ENCODE measurements at regions not wholly inside any gene's neighbourhood (a gene's known extent, or its start where the extent isn't known, plus 50 kb on each side); places are given as distances from the start of the nearest gene placed in this dataset.

DNA sequence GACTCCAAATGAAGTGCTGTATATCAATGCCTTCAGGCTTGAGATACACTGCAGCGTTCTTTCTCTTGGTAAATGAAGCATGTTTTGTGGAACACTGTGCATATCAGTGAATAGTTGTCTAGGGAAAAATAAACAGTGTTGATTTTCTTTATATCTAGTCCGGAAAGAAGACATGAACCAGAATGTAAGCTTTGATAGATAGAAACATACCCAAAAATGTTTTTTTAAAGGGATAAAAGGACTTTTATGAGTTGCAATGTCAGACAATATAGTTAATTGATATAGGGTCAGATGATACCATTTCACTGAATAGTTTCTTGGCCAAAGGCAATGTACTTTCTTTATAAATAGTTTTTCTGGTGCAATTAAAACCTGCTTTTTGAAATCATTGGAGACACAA lies 1037.8 kb downstream of the OTOL1 start:
- 80% methylated on average over 2 of the region's 2 CpGs for WGBS
- DNase-seq (ENCODE audit: low read depth in 6 of 9, low spot score in 9 of 9) = no peak
- Histone ChIP-seq H3K27me3 (ENCODE audit: control insufficient read depth in 2 of 2, insufficient read depth in 1 of 2, low read length in 1 of 2) (no peaks in the 10 kb centered on the region), H3K4me1 (ENCODE audit: control insufficient read depth in 2 of 2, insufficient read depth in 2 of 2, low read length in 2 of 2) (no peaks in the 10 kb centered on the region), H3K9me3 (ENCODE audit: control insufficient read depth in 2 of 2, insufficient read depth in 1 of 2, low read length in 1 of 2) (no peaks in the 10 kb centered on the region), H3K4me3 (ENCODE audit: low read length in 2 of 2) (no peak overlapping the region), H3K36me3 (ENCODE audit: control insufficient read depth in 2 of 2, insufficient read depth in 2 of 2, low read length in 1 of 2) (no peaks in the 10 kb centered on the region), H3K27ac (ENCODE audit: low read depth in 1 of 2, low read length in 1 of 2) (no peak overlapping the region)

DNA sequence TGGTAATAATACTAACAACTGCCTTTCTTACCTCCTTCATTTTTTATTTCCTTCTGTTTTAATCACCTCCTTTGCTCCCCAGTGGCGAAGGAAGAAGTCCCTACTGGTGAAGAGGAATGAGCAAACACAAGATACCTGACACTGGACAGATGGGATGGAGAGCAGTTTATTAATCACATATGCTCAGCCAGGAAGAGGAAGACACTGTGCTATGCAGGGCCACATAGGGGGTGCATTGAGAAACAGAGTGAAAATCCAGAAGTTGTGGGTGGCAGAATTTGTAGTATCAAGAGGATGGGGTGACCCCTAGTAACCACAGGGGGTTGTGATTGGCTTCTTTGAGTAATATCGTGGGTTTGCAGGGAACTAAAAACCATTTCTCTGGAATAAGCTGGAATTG lies 1041.9 kb downstream of the OTOL1 start:
- H3K4me1 ChIP-seq (ENCODE audit: control insufficient read depth in 2 of 2, insufficient read depth in 2 of 2, low read length in 2 of 2) = no peaks in the 10 kb centered on the region
- H3K9me3 ChIP-seq (ENCODE audit: control insufficient read depth in 2 of 2, insufficient read depth in 1 of 2, low read length in 1 of 2) = no peaks in the 10 kb centered on the region
- DNase-seq (ENCODE audit: low read depth in 6 of 9, low spot score in 9 of 9) = no peak
- no peaks in the 10 kb centered on the region for H3K27me3 ChIP-seq (ENCODE audit: control insufficient read depth in 2 of 2, insufficient read depth in 1 of 2, low read length in 1 of 2)
- 71% methylated on average over 2 of the region's 2 CpGs for WGBS
- no peak overlapping the region for H3K4me3 ChIP-seq (ENCODE audit: low read length in 2 of 2)
- H3K36me3 ChIP-seq (ENCODE audit: control insufficient read depth in 2 of 2, insufficient read depth in 2 of 2, low read length in 1 of 2) = no peaks in the 10 kb centered on the region
- no peak overlapping the region for H3K27ac ChIP-seq (ENCODE audit: low read depth in 1 of 2, low read length in 1 of 2)

DNA sequence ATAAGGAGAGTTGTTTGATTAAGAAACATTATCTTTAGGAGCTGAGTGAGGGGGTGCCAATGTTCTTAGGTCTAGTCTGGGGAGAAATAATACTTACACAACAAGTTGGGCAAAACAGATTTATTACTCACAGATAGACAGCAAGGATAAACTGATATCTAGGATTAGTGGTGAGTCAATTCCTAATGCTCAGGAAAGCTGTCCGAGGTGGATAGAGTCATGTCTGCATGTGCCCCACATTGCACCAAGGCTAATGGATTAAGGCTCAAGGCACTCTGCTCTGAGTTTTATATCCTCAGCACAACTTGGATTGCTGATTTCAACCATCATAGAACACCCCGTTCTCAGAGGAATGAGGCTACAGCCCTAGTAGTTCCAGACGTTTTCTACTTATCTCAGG lies 1042.3 kb downstream of the OTOL1 start:
- no peaks in the 10 kb centered on the region for H3K36me3 ChIP-seq (ENCODE audit: control insufficient read depth in 2 of 2, insufficient read depth in 2 of 2, low read length in 1 of 2)
- H3K9me3 ChIP-seq (ENCODE audit: control insufficient read depth in 2 of 2, insufficient read depth in 1 of 2, low read length in 1 of 2) = no peaks in the 10 kb centered on the region
- no peak overlapping the region for H3K27ac ChIP-seq (ENCODE audit: low read depth in 1 of 2, low read length in 1 of 2)
- WGBS = 93% methylated on average over 3 of the region's 3 CpGs
- DNase-seq (ENCODE audit: low read depth in 6 of 9, low spot score in 9 of 9) = no peak
- H3K4me3 ChIP-seq (ENCODE audit: low read length in 2 of 2) = no peak overlapping the region
- H3K4me1 ChIP-seq (ENCODE audit: control insufficient read depth in 2 of 2, insufficient read depth in 2 of 2, low read length in 2 of 2) = no peaks in the 10 kb centered on the region
- H3K27me3 ChIP-seq (ENCODE audit: control insufficient read depth in 2 of 2, insufficient read depth in 1 of 2, low read length in 1 of 2) = no peaks in the 10 kb centered on the region

DNA sequence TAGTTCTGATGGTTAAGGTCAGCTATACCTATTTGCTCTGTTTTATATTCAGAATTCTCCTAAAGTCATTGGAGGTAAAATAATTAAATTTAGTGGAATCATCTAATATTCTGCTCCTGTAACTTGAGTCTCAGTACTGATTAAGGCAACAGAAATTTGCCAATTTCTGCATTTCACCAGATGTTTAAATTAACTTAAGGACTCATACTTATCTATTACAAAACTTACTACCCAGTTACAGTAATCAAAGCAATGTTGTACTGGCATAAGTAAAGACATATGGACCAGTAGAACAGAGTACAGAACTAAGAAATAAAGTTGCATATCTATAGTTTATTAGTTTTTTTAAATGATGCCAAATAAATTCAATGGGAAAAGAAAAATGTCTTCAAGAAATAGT lies 1043.8 kb downstream of the OTOL1 start:
- no peaks in the 10 kb centered on the region for H3K4me1 ChIP-seq (ENCODE audit: control insufficient read depth in 2 of 2, insufficient read depth in 2 of 2, low read length in 2 of 2)
- H3K27me3 ChIP-seq (ENCODE audit: control insufficient read depth in 2 of 2, insufficient read depth in 1 of 2, low read length in 1 of 2) = no peaks in the 10 kb centered on the region
- DNase-seq (ENCODE audit: low read depth in 6 of 9, low spot score in 9 of 9) = no peak
- no peaks in the 10 kb centered on the region for H3K9me3 ChIP-seq (ENCODE audit: control insufficient read depth in 2 of 2, insufficient read depth in 1 of 2, low read length in 1 of 2)
- no peak overlapping the region for H3K27ac ChIP-seq (ENCODE audit: low read depth in 1 of 2, low read length in 1 of 2)
- H3K4me3 ChIP-seq (ENCODE audit: low read length in 2 of 2) = no peak overlapping the region
- no peaks in the 10 kb centered on the region for H3K36me3 ChIP-seq (ENCODE audit: control insufficient read depth in 2 of 2, insufficient read depth in 2 of 2, low read length in 1 of 2)

DNA sequence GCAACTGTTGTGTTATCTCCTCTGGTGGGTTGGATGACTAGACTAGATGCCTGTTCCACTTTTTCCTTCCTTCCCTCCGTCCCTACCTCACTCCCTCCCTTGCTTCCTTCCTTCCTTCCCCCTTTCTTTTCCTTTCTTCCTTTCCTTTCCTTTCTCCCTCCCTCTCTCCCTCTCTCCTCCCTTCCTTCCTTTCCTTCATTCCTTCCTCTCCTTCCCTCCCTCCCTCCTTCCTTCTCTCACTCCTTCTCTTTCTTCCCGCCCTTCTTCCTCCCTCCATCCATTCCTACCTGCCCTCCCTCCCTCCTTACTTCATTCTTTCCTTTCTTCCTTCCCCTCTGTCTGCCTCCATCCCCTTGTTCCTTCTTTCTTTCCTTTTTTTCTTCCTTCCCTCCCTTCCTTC lies 1045.3 kb downstream of the OTOL1 start:
- no peaks in the 10 kb centered on the region for H3K27me3 ChIP-seq (ENCODE audit: control insufficient read depth in 2 of 2, insufficient read depth in 1 of 2, low read length in 1 of 2)
- H3K36me3 ChIP-seq (ENCODE audit: control insufficient read depth in 2 of 2, insufficient read depth in 2 of 2, low read length in 1 of 2) = no peaks in the 10 kb centered on the region
- WGBS = 76% methylated on average over 2 of the region's 2 CpGs
- DNase-seq (ENCODE audit: low read depth in 6 of 9, low spot score in 9 of 9) = no peak
- H3K27ac ChIP-seq (ENCODE audit: low read depth in 1 of 2, low read length in 1 of 2) = no peak overlapping the region
- H3K9me3 ChIP-seq (ENCODE audit: control insufficient read depth in 2 of 2, insufficient read depth in 1 of 2, low read length in 1 of 2) = no peaks in the 10 kb centered on the region
- H3K4me1 ChIP-seq (ENCODE audit: control insufficient read depth in 2 of 2, insufficient read depth in 2 of 2, low read length in 2 of 2) = no peaks in the 10 kb centered on the region
- no peak overlapping the region for H3K4me3 ChIP-seq (ENCODE audit: low read length in 2 of 2)

DNA sequence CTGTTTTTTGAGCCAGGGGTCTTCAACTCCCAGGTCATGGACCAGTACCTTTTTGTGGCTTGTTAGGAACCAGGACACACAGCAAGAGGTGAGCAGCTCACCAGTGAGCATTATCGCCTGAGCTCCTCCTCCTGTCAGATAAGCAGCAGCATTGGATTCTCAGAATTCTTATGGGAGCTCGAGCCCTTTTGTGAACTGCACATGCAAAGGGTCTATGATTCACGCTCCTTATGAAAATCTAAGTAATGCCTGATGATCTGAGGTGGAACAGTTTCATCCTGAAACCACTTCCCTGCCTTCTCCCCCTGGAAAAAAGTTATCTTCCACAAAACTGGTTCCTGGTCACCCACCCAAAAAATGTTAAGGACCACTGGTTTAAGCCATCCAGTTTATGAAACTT lies 1047.6 kb downstream of the OTOL1 start:
- no peak for DNase-seq (ENCODE audit: low read depth in 6 of 9, low spot score in 9 of 9)
- Histone ChIP-seq H3K4me1 (ENCODE audit: control insufficient read depth in 2 of 2, insufficient read depth in 2 of 2, low read length in 2 of 2) (no peaks in the 10 kb centered on the region), H3K4me3 (ENCODE audit: low read length in 2 of 2) (no peak overlapping the region), H3K36me3 (ENCODE audit: control insufficient read depth in 2 of 2, insufficient read depth in 2 of 2, low read length in 1 of 2) (no peaks in the 10 kb centered on the region), H3K27me3 (ENCODE audit: control insufficient read depth in 2 of 2, insufficient read depth in 1 of 2, low read length in 1 of 2) (no peaks in the 10 kb centered on the region), H3K27ac (ENCODE audit: low read depth in 1 of 2, low read length in 1 of 2) (no peak overlapping the region), H3K9me3 (ENCODE audit: control insufficient read depth in 2 of 2, insufficient read depth in 1 of 2, low read length in 1 of 2) (no peaks in the 10 kb centered on the region)
- 87% methylated on average over 3 of the region's 3 CpGs for WGBS

DNA sequence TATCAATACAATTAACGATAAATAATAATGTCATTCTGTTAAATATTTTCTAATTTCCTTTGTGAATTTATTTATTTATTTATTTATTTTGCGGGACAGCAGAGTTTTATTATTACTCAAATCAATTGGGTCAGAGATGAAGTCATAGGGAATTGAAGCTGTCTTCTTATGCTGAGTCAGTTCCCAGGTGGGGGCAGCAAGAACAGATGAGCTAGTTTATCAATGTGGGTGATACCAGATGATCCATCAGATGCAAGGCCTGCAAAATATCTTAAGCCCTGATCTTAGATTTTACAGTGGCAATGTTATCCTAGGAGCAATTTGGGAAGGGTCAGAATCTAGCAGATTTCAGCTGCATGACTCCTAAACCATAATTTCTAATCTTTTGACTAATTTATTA lies 1050.3 kb downstream of the OTOL1 start:
- H3K9me3 ChIP-seq (ENCODE audit: control insufficient read depth in 2 of 2, insufficient read depth in 1 of 2, low read length in 1 of 2) = no peaks in the 10 kb centered on the region
- WGBS = 93% methylated on average over 2 of the region's 2 CpGs
- no peaks in the 10 kb centered on the region for H3K4me1 ChIP-seq (ENCODE audit: control insufficient read depth in 2 of 2, insufficient read depth in 2 of 2, low read length in 2 of 2)
- no peaks in the 10 kb centered on the region for H3K27me3 ChIP-seq (ENCODE audit: control insufficient read depth in 2 of 2, insufficient read depth in 1 of 2, low read length in 1 of 2)
- H3K36me3 ChIP-seq (ENCODE audit: control insufficient read depth in 2 of 2, insufficient read depth in 2 of 2, low read length in 1 of 2) = no peaks in the 10 kb centered on the region
- no peak for DNase-seq (ENCODE audit: low read depth in 6 of 9, low spot score in 9 of 9)
- no peak overlapping the region for H3K4me3 ChIP-seq (ENCODE audit: low read length in 2 of 2)
- no peak overlapping the region for H3K27ac ChIP-seq (ENCODE audit: low read depth in 1 of 2, low read length in 1 of 2)

DNA sequence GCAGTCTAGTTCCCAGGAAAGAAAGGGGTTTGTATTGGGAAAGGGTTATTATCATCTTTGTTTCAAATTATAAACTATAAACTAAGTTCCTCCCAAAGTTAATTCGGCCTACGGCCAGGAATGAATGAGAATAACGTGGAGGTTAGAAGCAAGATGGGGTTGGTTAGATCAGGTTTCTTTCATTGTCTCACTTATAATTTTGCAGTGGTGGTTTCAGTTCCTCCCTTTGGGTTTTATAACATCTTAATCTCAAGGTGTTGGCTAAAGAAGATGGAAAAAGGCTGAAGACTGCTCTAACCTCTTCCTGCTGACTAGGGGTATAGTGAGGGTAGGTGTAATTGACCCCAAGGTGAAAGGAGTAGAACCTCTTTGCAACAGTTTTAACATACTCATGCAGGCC lies 1050.7 kb downstream of the OTOL1 start:
- Histone ChIP-seq H3K9me3 (ENCODE audit: control insufficient read depth in 2 of 2, insufficient read depth in 1 of 2, low read length in 1 of 2) (no peaks in the 10 kb centered on the region), H3K36me3 (ENCODE audit: control insufficient read depth in 2 of 2, insufficient read depth in 2 of 2, low read length in 1 of 2) (no peaks in the 10 kb centered on the region), H3K27ac (ENCODE audit: low read depth in 1 of 2, low read length in 1 of 2) (no peak overlapping the region), H3K27me3 (ENCODE audit: control insufficient read depth in 2 of 2, insufficient read depth in 1 of 2, low read length in 1 of 2) (no peaks in the 10 kb centered on the region), H3K4me1 (ENCODE audit: control insufficient read depth in 2 of 2, insufficient read depth in 2 of 2, low read length in 2 of 2) (no peaks in the 10 kb centered on the region), H3K4me3 (ENCODE audit: low read length in 2 of 2) (no peak overlapping the region)
- WGBS = 95% methylated on average over 3 of the region's 3 CpGs
- DNase-seq (ENCODE audit: low read depth in 6 of 9, low spot score in 9 of 9) = no peak

DNA sequence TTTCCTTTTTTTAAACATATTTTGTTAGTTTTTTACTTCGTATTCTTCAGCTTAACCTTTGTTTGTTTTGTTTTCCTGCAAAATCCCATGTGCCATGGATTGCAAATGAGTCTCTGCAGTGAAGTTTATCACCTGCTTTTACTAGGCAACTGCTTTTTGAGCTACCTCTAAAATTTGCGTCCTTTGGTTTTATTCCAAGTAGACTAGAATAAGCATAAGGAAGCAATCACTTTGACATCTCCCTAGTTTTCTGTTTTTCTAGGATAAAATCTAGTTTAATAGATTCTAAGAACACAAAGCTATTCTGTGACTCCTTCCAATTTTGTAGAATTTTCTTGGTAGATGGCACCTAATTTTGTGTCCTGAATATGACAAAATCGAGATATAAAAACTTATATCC lies 1059.2 kb downstream of the OTOL1 start:
- no peak overlapping the region for H3K27ac ChIP-seq (ENCODE audit: low read depth in 1 of 2, low read length in 1 of 2)
- DNase-seq (ENCODE audit: low read depth in 6 of 9, low spot score in 9 of 9) = no peak
- H3K36me3 ChIP-seq (ENCODE audit: control insufficient read depth in 2 of 2, insufficient read depth in 2 of 2, low read length in 1 of 2) = no peaks in the 10 kb centered on the region
- H3K4me1 ChIP-seq (ENCODE audit: control insufficient read depth in 2 of 2, insufficient read depth in 2 of 2, low read length in 2 of 2) = no peaks in the 10 kb centered on the region
- H3K9me3 ChIP-seq (ENCODE audit: control insufficient read depth in 2 of 2, insufficient read depth in 1 of 2, low read length in 1 of 2) = no peaks in the 10 kb centered on the region
- H3K4me3 ChIP-seq (ENCODE audit: low read length in 2 of 2) = no peak overlapping the region
- 87% methylated on average over 3 of the region's 3 CpGs for WGBS
- H3K27me3 ChIP-seq (ENCODE audit: control insufficient read depth in 2 of 2, insufficient read depth in 1 of 2, low read length in 1 of 2) = no peaks in the 10 kb centered on the region

DNA sequence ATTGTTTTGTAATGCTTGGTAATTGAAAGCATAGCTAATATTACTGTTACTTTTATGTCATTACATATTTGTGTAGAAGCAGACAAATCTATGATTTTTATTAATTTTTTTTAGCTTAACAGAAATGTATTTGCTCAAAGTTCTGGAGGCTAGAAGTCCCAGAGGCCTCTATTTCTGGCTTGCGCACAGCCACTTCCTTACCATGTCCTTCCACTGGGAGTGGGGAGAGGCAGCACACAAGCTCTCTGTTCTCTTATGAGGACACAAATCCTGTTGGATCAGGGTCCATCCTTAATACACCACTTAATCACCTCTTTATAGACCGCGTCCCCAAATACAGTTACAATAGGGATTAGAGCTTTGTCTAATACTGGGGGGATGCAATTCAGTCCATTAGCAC lies 1061.4 kb downstream of the OTOL1 start:
- WGBS = 77% methylated on average over 3 of the region's 3 CpGs
- H3K27ac ChIP-seq (ENCODE audit: low read depth in 1 of 2, low read length in 1 of 2) = no peak overlapping the region
- no peaks in the 10 kb centered on the region for H3K9me3 ChIP-seq (ENCODE audit: control insufficient read depth in 2 of 2, insufficient read depth in 1 of 2, low read length in 1 of 2)
- no peak for DNase-seq (ENCODE audit: low read depth in 6 of 9, low spot score in 9 of 9)
- no peaks in the 10 kb centered on the region for H3K36me3 ChIP-seq (ENCODE audit: control insufficient read depth in 2 of 2, insufficient read depth in 2 of 2, low read length in 1 of 2)
- H3K27me3 ChIP-seq (ENCODE audit: control insufficient read depth in 2 of 2, insufficient read depth in 1 of 2, low read length in 1 of 2) = no peaks in the 10 kb centered on the region
- no peaks in the 10 kb centered on the region for H3K4me1 ChIP-seq (ENCODE audit: control insufficient read depth in 2 of 2, insufficient read depth in 2 of 2, low read length in 2 of 2)
- no peak overlapping the region for H3K4me3 ChIP-seq (ENCODE audit: low read length in 2 of 2)
